ENCODE measurements at regions not wholly inside any gene's neighbourhood (a gene's known extent, or its start where the extent isn't known, plus 50 kb on each side); places are given as distances from the start of the nearest gene placed in this dataset.
"Not testable (repeated sequence)": the region's sequence is repeated elsewhere in the genome, so short reads cannot be mapped to it uniquely, and the experiment has no call there.

GRCh38 chr5:97931829-97932228, 748.8 kb upstream of the RIOK2 start:
- Histone ChIP-seq H3K9ac (ENCODE audit: low read depth, low read length) (no peak overlapping the region), H3K9me3 (ENCODE audit: control insufficient read depth, insufficient read depth, low read length) (no peaks in the 10 kb centered on the region), H3K36me3 (ENCODE audit: insufficient read depth, low read length) (no peaks in the 10 kb centered on the region), H3K4me1 (ENCODE audit: insufficient read depth, low read length) (no peaks in the 10 kb centered on the region)

GRCh38 chr5:97936231-97936630, 753.2 kb upstream of the RIOK2 start:
- Histone ChIP-seq H3K36me3 (ENCODE audit: insufficient read depth, low read length) (no peaks in the 10 kb centered on the region), H3K9ac (ENCODE audit: low read depth, low read length) (no peak overlapping the region), H3K4me1 (ENCODE audit: insufficient read depth, low read length) (no peaks in the 10 kb centered on the region), H3K9me3 (ENCODE audit: control insufficient read depth, insufficient read depth, low read length) (no peaks in the 10 kb centered on the region)

- H3K4me1 ChIP-seq (ENCODE audit: insufficient read depth, low read length) = no peaks in the 10 kb centered on the region
- no peaks in the 10 kb centered on the region for H3K9me3 ChIP-seq (ENCODE audit: control insufficient read depth, insufficient read depth, low read length)
- H3K9ac ChIP-seq (ENCODE audit: low read depth, low read length) = no peak overlapping the region
- H3K36me3 ChIP-seq (ENCODE audit: insufficient read depth, low read length) = no peaks in the 10 kb centered on the region
These were observed 754.8 kb upstream of the RIOK2 start for GRCh38 chr5:97937846-97938245.

GRCh38 chr5:97943036-97943435, 760.0 kb upstream of the RIOK2 start:
- Histone ChIP-seq H3K36me3 (ENCODE audit: insufficient read depth, low read length) (no peaks in the 10 kb centered on the region), H3K4me1 (ENCODE audit: insufficient read depth, low read length) (no peaks in the 10 kb centered on the region), H3K9me3 (ENCODE audit: control insufficient read depth, insufficient read depth, low read length) (no peaks in the 10 kb centered on the region), H3K9ac (ENCODE audit: low read depth, low read length) (no peak overlapping the region)

- H3K4me1 ChIP-seq (ENCODE audit: insufficient read depth, low read length) = no peaks in the 10 kb centered on the region
- no peak overlapping the region for H3K9ac ChIP-seq (ENCODE audit: low read depth, low read length)
These were observed 768.1 kb upstream of the RIOK2 start for GRCh38 chr5:97951139-97951538.

GRCh38 chr5:97955450-97955849, 772.4 kb upstream of the RIOK2 start:
- Histone ChIP-seq H3K9me3 (ENCODE audit: control insufficient read depth, insufficient read depth, low read length) (no peaks in the 10 kb centered on the region), H3K36me3 (ENCODE audit: insufficient read depth, low read length) (no peaks in the 10 kb centered on the region; the same call in 1 of the 2 replicates)

More at GRCh38 chr5:97951139-97951538, 768.1 kb upstream of the RIOK2 start:
- H3K9me3 ChIP-seq (ENCODE audit: control insufficient read depth, insufficient read depth, low read length) = no peaks in the 10 kb centered on the region
- H3K36me3 ChIP-seq (ENCODE audit: insufficient read depth, low read length) = no peaks in the 10 kb centered on the region; the same call in 1 of the 2 replicates

GRCh38 chr5:97967292-97967691, 784.2 kb upstream of the RIOK2 start:
- Histone ChIP-seq H3K9ac (ENCODE audit: low read depth, low read length) (no peak overlapping the region), H3K9me3 (ENCODE audit: control insufficient read depth, insufficient read depth, low read length) (no peaks in the 10 kb centered on the region), H3K36me3 (ENCODE audit: insufficient read depth, low read length) (no peaks in the 10 kb centered on the region), H3K4me1 (ENCODE audit: insufficient read depth, low read length) (no peaks in the 10 kb centered on the region)

More at GRCh38 chr5:97955450-97955849, 772.4 kb upstream of the RIOK2 start:
- no peak overlapping the region for H3K9ac ChIP-seq (ENCODE audit: low read depth, low read length)
- H3K4me1 ChIP-seq (ENCODE audit: insufficient read depth, low read length) = no peaks in the 10 kb centered on the region

- no peaks in the 10 kb centered on the region for H3K36me3 ChIP-seq (ENCODE audit: insufficient read depth, low read length)
- H3K9ac ChIP-seq (ENCODE audit: low read depth, low read length) = no peak overlapping the region
- no peaks in the 10 kb centered on the region for H3K4me1 ChIP-seq (ENCODE audit: insufficient read depth, low read length)
- H3K9me3 ChIP-seq (ENCODE audit: control insufficient read depth, insufficient read depth, low read length) = no peaks in the 10 kb centered on the region
These were observed 785.3 kb upstream of the RIOK2 start for GRCh38 chr5:97968346-97968745.

GRCh38 chr5:97979740-97980139, 793.7 kb upstream of the RGMB start:
- Histone ChIP-seq H3K9me3 (ENCODE audit: control insufficient read depth, insufficient read depth, low read length) (no peaks in the 10 kb centered on the region), H3K36me3 (ENCODE audit: insufficient read depth, low read length) (no peaks in the 10 kb centered on the region), H3K4me1 (ENCODE audit: insufficient read depth, low read length) (no peaks in the 10 kb centered on the region), H3K9ac (ENCODE audit: low read depth, low read length) (no peak overlapping the region)

GRCh38 chr5:97980291-97980690, 793.2 kb upstream of the RGMB start:
- H3K36me3 ChIP-seq (ENCODE audit: insufficient read depth, low read length) = no peaks in the 10 kb centered on the region
- no peaks in the 10 kb centered on the region for H3K4me1 ChIP-seq (ENCODE audit: insufficient read depth, low read length)
- no peaks in the 10 kb centered on the region for H3K9me3 ChIP-seq (ENCODE audit: control insufficient read depth, insufficient read depth, low read length)
- no peak overlapping the region for H3K9ac ChIP-seq (ENCODE audit: low read depth, low read length)

GRCh38 chr5:97986069-97986468, 787.4 kb upstream of the RGMB start:
- H3K4me1 ChIP-seq (ENCODE audit: insufficient read depth, low read length) = peaks cover 6% of the 10 kb centered on the region; the same call in 1 of the 2 replicates
- no peaks in the 10 kb centered on the region; the same call in 1 of the 2 replicates for H3K9me3 ChIP-seq (ENCODE audit: control insufficient read depth, insufficient read depth, low read length)
- no peaks in the 10 kb centered on the region for H3K36me3 ChIP-seq (ENCODE audit: insufficient read depth, low read length)
- no peak overlapping the region for H3K9ac ChIP-seq (ENCODE audit: low read depth, low read length)

- Histone ChIP-seq H3K9ac (ENCODE audit: low read depth, low read length) (no peak overlapping the region), H3K4me1 (ENCODE audit: insufficient read depth, low read length) (no peaks in the 10 kb centered on the region), H3K9me3 (ENCODE audit: control insufficient read depth, insufficient read depth, low read length) (no peaks in the 10 kb centered on the region; the same call in 1 of the 2 replicates), H3K36me3 (ENCODE audit: insufficient read depth, low read length) (no peaks in the 10 kb centered on the region)
These were observed 782.2 kb upstream of the RGMB start for GRCh38 chr5:97991236-97991635.

GRCh38 chr5:97998941-97999340, 774.5 kb upstream of the RGMB start:
- H3K9ac ChIP-seq (ENCODE audit: low read depth, low read length) = no peak overlapping the region
- no peaks in the 10 kb centered on the region for H3K4me1 ChIP-seq (ENCODE audit: insufficient read depth, low read length)
- no peaks in the 10 kb centered on the region for H3K36me3 ChIP-seq (ENCODE audit: insufficient read depth, low read length)
- H3K9me3 ChIP-seq (ENCODE audit: control insufficient read depth, insufficient read depth, low read length) = no peaks in the 10 kb centered on the region

- no peaks in the 10 kb centered on the region for H3K4me1 ChIP-seq (ENCODE audit: insufficient read depth, low read length)
- no peaks in the 10 kb centered on the region for H3K9me3 ChIP-seq (ENCODE audit: control insufficient read depth, insufficient read depth, low read length)
- no peaks in the 10 kb centered on the region for H3K36me3 ChIP-seq (ENCODE audit: insufficient read depth, low read length)
- H3K9ac ChIP-seq (ENCODE audit: low read depth, low read length) = no peak overlapping the region
These were observed 769.0 kb upstream of the RGMB start for GRCh38 chr5:98004463-98004862.

GRCh38 chr5:98016771-98017170, 756.7 kb upstream of the RGMB start:
- H3K9ac ChIP-seq (ENCODE audit: low read depth, low read length) = no peak overlapping the region
- H3K9me3 ChIP-seq (ENCODE audit: control insufficient read depth, insufficient read depth, low read length) = no peaks in the 10 kb centered on the region; the same call in 1 of the 2 replicates
- H3K36me3 ChIP-seq (ENCODE audit: insufficient read depth, low read length) = no peaks in the 10 kb centered on the region
- H3K4me1 ChIP-seq (ENCODE audit: insufficient read depth, low read length) = no peaks in the 10 kb centered on the region

- not testable (repeated sequence) for H3K9me3 ChIP-seq (ENCODE audit: control insufficient read depth, insufficient read depth, low read length); H3K4me1 ChIP-seq (ENCODE audit: insufficient read depth, low read length); H3K36me3 ChIP-seq (ENCODE audit: insufficient read depth, low read length); H3K9ac ChIP-seq (ENCODE audit: low read depth, low read length)
These were observed 743.2 kb upstream of the RGMB start for GRCh38 chr5:98030273-98030672.

Data from ES-I3 (cell line).